ENCODE measurements at regions not wholly inside any gene's neighbourhood (a gene's known extent, or its start where the extent isn't known, plus 50 kb on each side); places are given as distances from the start of the nearest gene placed in this dataset.

- H3K4me3 ChIP-seq (replicated peaks in 1 of 2; ENCODE audit: low read depth in 2 of 2, low read length in 2 of 2) = no peak overlapping the region
- DNase-seq (ENCODE audit: low read depth in 2 of 2) = no peak
- TF ChIP-seq CTCF (IDR thresholded peaks at IDR 0.05; ENCODE audit: low read depth, low read length) = no peak
Measured at GRCh38 chr15:80308002-80308401, 56.0 kb upstream of the CTXND1 start.

- peak; percentile 64 for TF ChIP-seq CTCF (IDR thresholded peaks at IDR 0.05; ENCODE audit: low read depth, low read length)
- H3K4me3 ChIP-seq (replicated peaks in 1 of 2; ENCODE audit: low read depth in 2 of 2, low read length in 2 of 2) = no peak overlapping the region
- DNase-seq (ENCODE audit: low read depth in 2 of 2) = peak; percentile 49 to 57
Measured at GRCh38 chr15:80309769-80310384, 57.9 kb upstream of the CTXND1 start.

GRCh38 chr15:80310776-80311175 lies 58.8 kb upstream of the CTXND1 start:
- TF ChIP-seq CTCF (IDR thresholded peaks at IDR 0.05; ENCODE audit: low read depth, low read length) = no peak
- no peak overlapping the region for H3K4me3 ChIP-seq (replicated peaks in 1 of 2; ENCODE audit: low read depth in 2 of 2, low read length in 2 of 2)
- no peak for DNase-seq (ENCODE audit: low read depth in 2 of 2)

GRCh38 chr15:80315289-80315987 lies 63.4 kb upstream of the CTXND1 start:
- DNase-seq (ENCODE audit: low read depth in 2 of 2) = no peak
- TF ChIP-seq CTCF (IDR thresholded peaks at IDR 0.05; ENCODE audit: low read depth, low read length) = no peak
- no peak overlapping the region for H3K4me3 ChIP-seq (replicated peaks in 1 of 2; ENCODE audit: low read depth in 2 of 2, low read length in 2 of 2)

GRCh38 chr15:80317389-80318182 lies 65.6 kb upstream of the CTXND1 start:
- no peak overlapping the region for H3K4me3 ChIP-seq (replicated peaks in 1 of 2; ENCODE audit: low read depth in 2 of 2, low read length in 2 of 2)
- DNase-seq (ENCODE audit: low read depth in 2 of 2) = peak; percentile 83 to 96
- no peak for TF ChIP-seq CTCF (IDR thresholded peaks at IDR 0.05; ENCODE audit: low read depth, low read length)

GRCh38 chr15:80321853-80322252 lies 69.8 kb upstream of the CTXND1 start:
- DNase-seq (ENCODE audit: low read depth in 2 of 2) = no peak
- no peak for TF ChIP-seq CTCF (IDR thresholded peaks at IDR 0.05; ENCODE audit: low read depth, low read length)
- H3K4me3 ChIP-seq (replicated peaks in 1 of 2; ENCODE audit: low read depth in 2 of 2, low read length in 2 of 2) = no peak overlapping the region

Data from cardiac fibroblast (primary cell).